Muscle layer of colon (tissue), 2 donors: ENCODE measurements at regions not wholly inside any gene's neighbourhood (a gene's known extent, or its start where the extent isn't known, plus 50 kb on each side); places are given as distances from the start of the nearest gene placed in this dataset.

Experiments
- H3K27ac ChIP-seq: one replicate; pipeline ENCODE4 v1.7.0; 2013; ENCODE audit warnings: low read depth, mild to moderate bottlenecking, low read length, moderate library complexity
- H3K27me3 ChIP-seq, 2 donors: one replicate each; pipeline ENCODE4 v1.7.0; 2013; ENCODE audit warnings: low read length in 2 of 2, mild to moderate bottlenecking in 2 of 2; ENCODE audit not compliant: insufficient read depth in 2 of 2, control insufficient read depth in 1 of 2
- H3K36me3 ChIP-seq: one replicate; pipeline ENCODE4 v1.7.0; 2013; ENCODE audit warnings: mild to moderate bottlenecking, low read length; ENCODE audit not compliant: insufficient read depth
- H3K4me1 ChIP-seq: one replicate; pipeline ENCODE4 v1.7.0; 2013; ENCODE audit warnings: mild to moderate bottlenecking, low read length; ENCODE audit not compliant: insufficient read depth
- H3K4me3 ChIP-seq, 2 donors: one replicate each; pipeline ENCODE4 v1.7.0; 2013; ENCODE audit warnings: low read length in 2 of 2, low read depth in 1 of 2, mild to moderate bottlenecking in 1 of 2, moderate library complexity in 1 of 2
- H3K9ac ChIP-seq: one replicate; pipeline ENCODE4 v1.7.0; 2013; ENCODE audit warnings: low read length
- H3K9me3 ChIP-seq: one replicate; pipeline ENCODE4 v1.7.0; 2013; ENCODE audit warnings: mild to moderate bottlenecking, low read length
- donor health status: abdominal sarcoma.
- donor health status: Adenocarcinoma of cecum.

DNA sequence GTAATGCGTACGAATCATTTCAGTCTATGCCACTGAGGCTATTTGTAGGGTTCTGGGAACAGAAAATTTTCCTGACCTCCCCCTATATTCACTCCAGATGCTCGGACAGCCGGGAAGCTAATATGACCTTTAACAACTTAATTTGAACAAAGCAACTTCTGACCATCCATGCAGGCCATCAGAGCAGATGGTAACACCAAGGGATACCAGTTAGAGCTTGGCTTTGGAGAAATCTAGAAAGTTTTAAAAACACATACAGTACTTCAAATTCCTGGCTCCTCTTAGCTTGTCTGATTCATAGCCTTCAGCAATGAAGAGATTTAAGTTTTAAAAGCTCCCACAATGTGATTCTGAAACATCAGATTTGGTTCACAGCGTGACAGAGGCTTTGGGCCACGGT is 257.3 kb downstream of the GPAM start:
- Histone ChIP-seq H3K36me3 (no peaks in the 10 kb centered on the region), H3K4me1 (no peaks in the 10 kb centered on the region), H3K27me3 (no peaks in the 10 kb centered on the region), H3K4me3 (no peak overlapping the region), H3K9ac (no peak overlapping the region), H3K9me3 (no peaks in the 10 kb centered on the region), H3K27ac (no peak overlapping the region)

- no peaks in the 10 kb centered on the region for H3K36me3 ChIP-seq
- H3K27me3 ChIP-seq: no peaks in the 10 kb centered on the region
- no peak overlapping the region for H3K27ac ChIP-seq
- no peaks in the 10 kb centered on the region for H3K9me3 ChIP-seq
- no peaks in the 10 kb centered on the region for H3K4me1 ChIP-seq
- no peak overlapping the region for H3K9ac ChIP-seq
- H3K4me3 ChIP-seq: no peak overlapping the region
Measured at GRCh38 chr10:111933937-111934336, 249.6 kb downstream of the GPAM start.

DNA sequence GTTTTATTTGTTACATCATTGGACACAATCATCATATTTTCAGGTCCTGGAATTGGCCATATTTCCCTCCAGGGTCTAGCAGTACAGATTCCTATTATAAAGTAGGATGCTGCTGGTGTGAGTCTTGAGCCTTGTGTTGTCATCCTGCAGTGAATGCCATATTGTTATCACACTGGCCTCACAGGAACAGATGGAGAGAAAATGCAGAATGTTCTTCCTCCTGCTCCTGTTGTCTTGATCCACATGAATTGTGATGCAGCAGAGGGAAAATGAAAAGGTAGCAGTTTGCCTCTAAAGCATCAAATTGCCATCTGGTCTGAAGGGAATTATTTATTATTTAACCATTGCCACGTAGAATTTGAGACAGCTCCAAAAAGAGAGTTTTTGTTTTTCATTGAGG is 248.6 kb downstream of the GPAM start:
- H3K4me3 ChIP-seq: no peak overlapping the region
- H3K27ac ChIP-seq: no peak overlapping the region
- H3K4me1 ChIP-seq: no peaks in the 10 kb centered on the region
- no peaks in the 10 kb centered on the region for H3K9me3 ChIP-seq
- H3K9ac ChIP-seq: no peak overlapping the region
- H3K27me3 ChIP-seq: no peaks in the 10 kb centered on the region
- H3K36me3 ChIP-seq: no peaks in the 10 kb centered on the region

DNA sequence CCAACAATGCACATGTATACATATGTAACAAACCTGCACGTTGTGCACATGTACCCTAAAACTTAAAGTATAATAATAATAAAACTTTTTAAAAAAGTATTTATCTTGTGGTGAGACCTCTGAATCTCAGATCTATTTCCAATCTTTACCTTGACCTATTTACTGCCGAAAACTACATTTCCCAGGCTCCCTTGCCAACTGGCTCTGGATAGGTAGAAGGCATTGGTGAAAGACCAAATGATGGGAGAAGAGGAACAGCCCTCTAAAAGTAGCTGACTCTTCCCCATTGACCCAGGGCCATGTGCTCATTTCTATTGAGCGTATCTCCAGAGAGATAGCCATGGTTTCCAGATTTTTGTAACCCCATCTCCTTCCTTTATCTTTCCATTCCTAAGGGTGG is 247.4 kb downstream of the GPAM start:
- no peaks in the 10 kb centered on the region for H3K9me3 ChIP-seq
- H3K27ac ChIP-seq: no peak overlapping the region
- H3K4me3 ChIP-seq: no peak overlapping the region
- H3K36me3 ChIP-seq: no peaks in the 10 kb centered on the region
- H3K4me1 ChIP-seq: no peaks in the 10 kb centered on the region
- H3K9ac ChIP-seq: no peak overlapping the region
- no peaks in the 10 kb centered on the region for H3K27me3 ChIP-seq

DNA sequence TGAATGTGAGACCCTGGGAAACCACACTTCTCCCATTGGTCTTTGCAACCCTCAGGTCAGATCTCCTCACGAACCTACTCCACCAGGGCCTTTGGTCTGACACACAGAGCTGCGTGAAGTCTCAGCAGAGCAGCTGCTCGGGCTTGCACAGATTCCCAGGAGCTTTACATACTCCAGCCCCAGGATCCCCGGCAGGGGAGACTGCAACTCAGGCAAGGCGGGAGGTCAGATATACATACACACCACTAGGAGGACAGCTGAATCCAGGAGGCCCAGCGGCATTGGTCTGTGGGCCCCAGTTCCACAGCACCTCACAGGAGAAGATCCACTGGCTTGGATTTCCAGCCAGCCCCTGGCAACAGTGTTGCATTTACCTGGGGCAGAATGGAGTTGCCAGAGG is 239.2 kb downstream of the GPAM start:
- Histone ChIP-seq H3K9me3 (no peaks in the 10 kb centered on the region), H3K4me1 (no peaks in the 10 kb centered on the region), H3K4me3 (no peak overlapping the region), H3K27me3 (no peaks in the 10 kb centered on the region), H3K27ac (no peak overlapping the region), H3K9ac (no peak overlapping the region), H3K36me3 (no peaks in the 10 kb centered on the region)

DNA sequence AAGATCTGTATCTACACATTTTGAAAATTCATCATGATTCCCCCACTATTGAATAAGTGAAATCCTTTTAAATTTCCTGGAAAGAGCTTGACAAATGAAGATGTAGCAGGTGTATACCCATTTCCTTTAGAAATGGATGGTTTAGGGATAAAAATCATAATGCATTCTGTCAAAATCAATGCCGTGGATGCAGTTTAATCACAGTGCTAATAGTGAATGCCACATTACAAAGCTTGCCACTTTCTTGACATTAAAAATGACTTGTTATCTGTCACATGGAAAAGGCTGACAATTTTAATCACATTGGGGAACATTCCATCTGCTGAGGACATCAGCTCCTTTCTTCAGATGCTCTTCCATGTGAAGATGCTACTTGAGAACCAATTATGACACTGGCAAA is 229.6 kb downstream of the GPAM start:
- H3K36me3 ChIP-seq: no peaks in the 10 kb centered on the region
- H3K27me3 ChIP-seq: no peaks in the 10 kb centered on the region
- H3K4me3 ChIP-seq: no peak overlapping the region
- no peaks in the 10 kb centered on the region for H3K4me1 ChIP-seq
- no peak overlapping the region for H3K27ac ChIP-seq
- H3K9ac ChIP-seq: no peak overlapping the region
- no peaks in the 10 kb centered on the region for H3K9me3 ChIP-seq

GRCh38 chr10:111954386-111954785 is 229.2 kb downstream of the GPAM start:
- Histone ChIP-seq H3K27ac (no peak overlapping the region), H3K36me3 (no peaks in the 10 kb centered on the region), H3K4me3 (no peak overlapping the region), H3K4me1 (no peaks in the 10 kb centered on the region), H3K9me3 (no peaks in the 10 kb centered on the region), H3K27me3 (no peaks in the 10 kb centered on the region), H3K9ac (no peak overlapping the region)

DNA sequence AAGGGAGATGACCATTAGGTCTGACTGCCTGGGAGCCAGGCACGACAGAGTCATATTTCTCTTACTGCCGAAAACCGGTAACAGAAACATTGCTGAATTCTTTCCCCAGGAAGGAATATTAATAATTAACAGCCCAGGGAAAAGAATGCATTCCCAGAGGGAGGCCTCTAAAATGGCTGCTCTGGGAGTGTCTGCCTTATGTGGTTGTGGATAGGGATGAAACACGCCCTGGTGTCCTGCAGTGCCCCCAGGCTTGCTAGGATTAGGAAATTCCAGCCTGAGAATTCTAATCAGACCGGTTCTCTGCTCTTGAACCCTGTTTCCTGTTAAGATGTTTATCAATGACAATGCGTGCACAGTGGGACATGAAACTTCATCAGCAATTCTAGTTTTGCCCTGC is 226.7 kb downstream of the GPAM start:
- Histone ChIP-seq H3K27ac (no peak overlapping the region), H3K4me3 (no peak overlapping the region), H3K9ac (no peak overlapping the region), H3K27me3 (no peaks in the 10 kb centered on the region), H3K36me3 (no peaks in the 10 kb centered on the region), H3K9me3 (no peaks in the 10 kb centered on the region), H3K4me1 (no peaks in the 10 kb centered on the region)

- no peaks in the 10 kb centered on the region for H3K36me3 ChIP-seq
- H3K27ac ChIP-seq: no peak overlapping the region
- H3K4me3 ChIP-seq: no peak overlapping the region
Measured at GRCh38 chr10:111962951-111963350, 220.6 kb downstream of the GPAM start.

GRCh38 chr10:111967116-111967515 is 216.4 kb downstream of the GPAM start:
- no peak overlapping the region for H3K4me3 ChIP-seq
- H3K9ac ChIP-seq: no peak overlapping the region
- H3K27me3 ChIP-seq: no peaks in the 10 kb centered on the region
- H3K4me1 ChIP-seq: no peaks in the 10 kb centered on the region
- no peak overlapping the region for H3K27ac ChIP-seq
- H3K9me3 ChIP-seq: no peaks in the 10 kb centered on the region
- no peaks in the 10 kb centered on the region for H3K36me3 ChIP-seq

More at GRCh38 chr10:111962951-111963350, 220.6 kb downstream of the GPAM start:
- Histone ChIP-seq H3K9ac (no peak overlapping the region), H3K9me3 (no peaks in the 10 kb centered on the region), H3K4me1 (no peaks in the 10 kb centered on the region), H3K27me3 (no peaks in the 10 kb centered on the region)

DNA sequence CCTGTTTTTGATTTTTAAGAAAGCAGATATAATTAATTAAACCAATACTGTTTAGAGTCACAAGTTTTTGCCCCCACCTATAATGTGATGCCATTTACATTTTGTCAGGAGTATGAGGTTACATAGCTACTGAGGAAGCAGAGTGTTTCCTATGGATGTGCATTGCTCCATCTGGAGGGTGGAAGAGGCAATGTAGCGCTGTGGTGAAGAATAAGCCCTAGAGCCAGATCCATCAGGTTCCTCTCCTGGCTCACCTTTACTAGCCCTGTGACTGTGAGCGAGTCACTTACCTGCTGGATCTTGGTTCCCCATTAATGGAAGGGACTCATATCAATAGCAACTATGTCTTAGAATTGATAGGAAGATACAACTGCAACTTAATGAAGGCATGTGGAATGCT is 216.0 kb downstream of the GPAM start:
- Histone ChIP-seq H3K36me3 (no peaks in the 10 kb centered on the region), H3K4me3 (no peak overlapping the region), H3K9me3 (no peaks in the 10 kb centered on the region), H3K27ac (no peak overlapping the region), H3K9ac (no peak overlapping the region), H3K27me3 (no peaks in the 10 kb centered on the region), H3K4me1 (no peaks in the 10 kb centered on the region)

DNA sequence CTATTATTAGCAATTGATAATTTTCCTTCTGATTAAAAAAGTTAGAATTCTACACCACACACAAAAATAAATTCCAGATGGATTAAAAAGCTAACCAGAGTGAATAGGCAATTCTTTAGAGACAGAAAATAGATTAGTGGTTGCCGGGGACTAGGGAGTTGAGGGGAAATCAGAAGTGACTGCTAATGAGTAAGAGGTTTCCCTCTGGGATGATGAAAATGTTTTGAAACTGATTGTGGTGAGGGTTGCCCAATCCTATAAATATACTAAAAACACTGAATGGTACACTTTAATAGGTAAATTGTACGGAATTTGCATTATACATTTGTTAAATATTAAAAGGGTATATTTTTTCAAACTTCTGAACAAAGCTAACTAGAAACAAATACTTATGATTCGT is 214.9 kb downstream of the GPAM start:
- Histone ChIP-seq H3K4me1 (no peaks in the 10 kb centered on the region), H3K9ac (no peak overlapping the region), H3K27ac (no peak overlapping the region), H3K27me3 (no peaks in the 10 kb centered on the region), H3K4me3 (no peak overlapping the region), H3K36me3 (no peaks in the 10 kb centered on the region), H3K9me3 (no peaks in the 10 kb centered on the region)
